ENCODE measurements at regions not wholly inside any gene's neighbourhood (a gene's known extent, or its start where the extent isn't known, plus 50 kb on each side); places are given as distances from the start of the nearest gene placed in this dataset.

- TF ChIP-seq POLR2A (IDR thresholded peaks at IDR 0.05; ENCODE audit: low read depth, low read length) (no peak), TAF1 (IDR thresholded peaks at IDR 0.05; ENCODE audit: low read depth, low read length) (no peak)
Measured at GRCh38 chr20:22204801-22205200, 379.6 kb downstream of the FOXA2 start.
